Fibroblast of mammary gland (primary cell): ENCODE measurements at regions not wholly inside any gene's neighbourhood (a gene's known extent, or its start where the extent isn't known, plus 50 kb on each side); places are given as distances from the start of the nearest gene placed in this dataset.
A peak's percentile ranks its signal among the peaks of the same experiment; 100 is the strongest.

Experiments
- DNase-seq: peaks from one replicate; pipeline ENCODE4 v3.0.0-alpha.2; 2010; ENCODE audit warnings: low read depth
- H3K4me3 ChIP-seq: 2 replicates; pipeline ENCODE4 v1.5.1; 2011; ENCODE audit warnings: low read depth, mild to moderate bottlenecking, low read length, moderate library complexity; ENCODE audit not compliant: control insufficient read depth
- TF ChIP-seq, protein P1 (sequence below): conservative IDR thresholded peaks from 2 replicates; pipeline ENCODE4 v1.5.1; 2011; ENCODE audit warnings: low read depth, low read length, inconsistent platforms; ENCODE audit not compliant: control insufficient read depth, insufficient read depth

DNA sequence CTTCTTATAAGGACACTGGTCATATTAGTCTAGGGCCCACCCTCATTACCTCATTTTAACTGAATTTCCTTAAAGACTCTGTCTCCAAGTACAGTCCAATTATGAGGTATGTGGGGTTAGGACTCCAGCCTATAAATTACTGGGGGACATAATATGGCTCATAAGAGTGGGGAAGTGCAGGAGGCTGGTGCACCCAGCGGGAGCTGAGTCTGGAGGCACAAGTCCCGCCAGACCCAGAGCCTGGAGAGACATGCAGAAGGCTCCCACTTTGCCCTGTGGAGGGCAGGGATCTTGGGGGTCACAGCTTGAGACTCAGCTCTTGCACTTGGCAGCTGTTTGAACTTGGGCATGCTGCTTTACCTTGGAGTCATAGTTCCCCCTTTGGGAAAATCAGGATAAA is 250.4 kb downstream of the RHOU start:
- TF ChIP-seq, protein P1, sequence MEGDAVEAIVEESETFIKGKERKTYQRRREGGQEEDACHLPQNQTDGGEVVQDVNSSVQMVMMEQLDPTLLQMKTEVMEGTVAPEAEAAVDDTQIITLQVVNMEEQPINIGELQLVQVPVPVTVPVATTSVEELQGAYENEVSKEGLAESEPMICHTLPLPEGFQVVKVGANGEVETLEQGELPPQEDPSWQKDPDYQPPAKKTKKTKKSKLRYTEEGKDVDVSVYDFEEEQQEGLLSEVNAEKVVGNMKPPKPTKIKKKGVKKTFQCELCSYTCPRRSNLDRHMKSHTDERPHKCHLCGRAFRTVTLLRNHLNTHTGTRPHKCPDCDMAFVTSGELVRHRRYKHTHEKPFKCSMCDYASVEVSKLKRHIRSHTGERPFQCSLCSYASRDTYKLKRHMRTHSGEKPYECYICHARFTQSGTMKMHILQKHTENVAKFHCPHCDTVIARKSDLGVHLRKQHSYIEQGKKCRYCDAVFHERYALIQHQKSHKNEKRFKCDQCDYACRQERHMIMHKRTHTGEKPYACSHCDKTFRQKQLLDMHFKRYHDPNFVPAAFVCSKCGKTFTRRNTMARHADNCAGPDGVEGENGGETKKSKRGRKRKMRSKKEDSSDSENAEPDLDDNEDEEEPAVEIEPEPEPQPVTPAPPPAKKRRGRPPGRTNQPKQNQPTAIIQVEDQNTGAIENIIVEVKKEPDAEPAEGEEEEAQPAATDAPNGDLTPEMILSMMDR: no peak
- DNase-seq: no peak
- H3K4me3 ChIP-seq: no peak overlapping the region

DNA sequence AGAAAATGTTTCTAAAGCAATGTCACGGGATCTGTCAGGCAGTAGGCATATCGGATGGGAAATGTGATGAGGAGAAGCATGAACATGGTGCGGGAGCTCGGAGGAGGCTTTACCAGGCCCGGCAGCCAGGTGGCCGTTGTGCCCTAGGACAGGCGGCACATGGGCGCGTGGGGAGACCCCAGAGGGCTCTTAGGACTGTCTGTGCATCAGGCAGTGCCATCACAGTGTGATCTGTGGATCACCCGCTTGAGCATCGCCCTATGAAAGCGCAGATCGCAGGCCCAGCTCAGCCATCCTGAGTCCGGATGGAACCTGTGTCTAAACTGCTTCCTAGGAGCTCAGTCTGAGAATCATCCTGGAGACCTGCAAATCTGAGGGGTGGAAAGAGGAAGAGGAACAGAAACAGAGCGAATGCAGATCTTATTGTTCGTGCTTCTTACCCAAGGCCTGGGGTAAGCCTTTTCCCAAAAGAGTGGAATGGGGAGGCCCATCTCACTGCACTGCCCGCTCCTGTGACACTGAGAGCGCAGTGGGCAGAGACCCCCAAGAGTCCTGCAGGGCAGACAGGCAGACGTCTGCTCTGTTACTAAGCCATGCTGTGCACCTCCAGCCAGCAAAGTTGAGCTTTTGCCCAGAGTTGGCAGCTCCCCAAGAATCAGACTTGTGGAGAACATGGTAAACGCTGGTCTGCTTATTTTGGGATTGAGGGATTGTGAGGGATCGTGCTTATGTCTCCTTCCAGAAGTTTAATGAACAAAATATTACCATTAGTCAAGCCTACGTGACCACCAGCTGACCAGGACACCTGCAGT is 251.0 kb downstream of the RHOU start:
- TF ChIP-seq, protein P1: no peak
- no peak overlapping the region for H3K4me3 ChIP-seq
- DNase-seq: peak; percentile 10

DNA sequence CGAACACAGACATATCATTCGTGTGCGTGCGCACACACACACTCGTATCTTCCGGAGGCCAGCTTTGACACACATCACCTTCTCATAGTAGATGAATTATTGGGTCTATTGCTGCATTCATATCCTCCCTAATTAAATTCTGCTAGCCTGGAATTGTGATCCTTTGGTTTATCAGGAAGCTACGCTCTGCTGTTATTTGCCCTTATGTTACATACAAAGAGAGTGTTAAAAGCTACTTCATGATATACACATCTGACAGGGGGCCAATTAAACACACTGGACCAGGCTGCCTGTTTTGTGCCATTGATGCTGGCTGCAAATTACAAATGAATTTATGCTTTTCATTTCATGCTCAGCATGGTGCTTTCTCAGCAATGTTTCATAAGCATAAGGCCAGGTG is 252.0 kb downstream of the RHOU start:
- H3K4me3 ChIP-seq: no peak overlapping the region
- TF ChIP-seq, protein P1: no peak
- DNase-seq: no peak

DNA sequence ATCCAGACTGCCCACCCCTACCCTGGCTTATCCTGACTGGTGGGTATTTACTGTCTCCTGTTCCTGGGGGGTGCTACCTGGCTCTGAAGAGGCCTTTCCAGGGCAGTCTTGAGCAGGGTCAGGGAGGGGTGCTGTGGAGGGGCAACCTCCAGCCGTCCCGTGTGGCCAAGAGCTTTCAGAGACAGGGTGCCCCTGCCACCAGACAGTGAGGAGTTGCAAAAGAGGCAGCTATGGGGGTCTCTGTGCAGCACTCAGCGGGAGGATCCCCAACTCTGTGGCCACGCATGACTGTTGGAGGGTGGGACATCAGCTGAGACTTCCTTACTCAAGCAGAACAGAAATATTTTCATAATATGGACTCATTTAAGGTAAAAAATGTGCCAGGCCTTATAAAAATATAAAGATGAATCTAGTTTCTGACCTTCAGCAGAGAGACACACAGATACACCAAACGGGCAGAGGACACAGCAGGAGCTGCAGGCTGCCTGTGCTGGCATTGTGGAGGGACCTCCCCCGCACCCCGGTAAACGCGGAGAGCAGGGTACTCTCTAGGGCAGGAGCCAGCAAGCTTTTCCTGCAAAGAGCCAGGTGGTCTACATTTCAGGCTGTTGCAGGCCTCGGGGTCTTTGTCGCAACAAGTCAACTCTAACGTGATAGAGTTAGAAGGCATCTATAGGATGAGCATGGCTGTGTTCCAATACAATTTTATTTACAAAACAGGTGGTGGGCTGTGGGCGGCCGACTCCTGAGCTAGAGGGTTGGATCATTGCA is 252.6 kb downstream of the RHOU start:
- no peak overlapping the region for H3K4me3 ChIP-seq

DNA sequence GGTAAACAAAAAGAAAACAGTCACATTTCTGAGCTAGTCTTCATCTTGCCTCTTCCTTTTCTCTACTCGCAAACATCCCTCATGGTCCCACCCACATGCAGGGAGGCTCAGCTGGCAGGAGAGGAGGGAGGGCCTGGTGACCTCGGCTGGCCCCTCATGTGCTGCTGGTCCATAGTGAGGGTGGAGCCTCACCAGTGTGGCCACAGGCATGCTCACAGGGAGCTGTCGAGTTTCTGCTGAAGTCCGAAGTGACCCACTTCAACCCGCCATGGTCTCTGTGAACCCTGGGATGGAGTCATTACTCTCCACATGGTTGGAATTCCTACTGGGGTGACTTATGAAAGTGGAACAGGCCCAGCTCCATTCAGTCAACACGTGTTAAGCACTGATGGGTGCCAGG is 253.4 kb downstream of the RHOU start:
- no peak overlapping the region for H3K4me3 ChIP-seq
- DNase-seq: peak; percentile 19
- TF ChIP-seq, protein P1: no peak

More for the DNA sequence above, 252.6 kb downstream of the RHOU start:
- DNase-seq: no peak
- TF ChIP-seq, protein P1: no peak

DNA sequence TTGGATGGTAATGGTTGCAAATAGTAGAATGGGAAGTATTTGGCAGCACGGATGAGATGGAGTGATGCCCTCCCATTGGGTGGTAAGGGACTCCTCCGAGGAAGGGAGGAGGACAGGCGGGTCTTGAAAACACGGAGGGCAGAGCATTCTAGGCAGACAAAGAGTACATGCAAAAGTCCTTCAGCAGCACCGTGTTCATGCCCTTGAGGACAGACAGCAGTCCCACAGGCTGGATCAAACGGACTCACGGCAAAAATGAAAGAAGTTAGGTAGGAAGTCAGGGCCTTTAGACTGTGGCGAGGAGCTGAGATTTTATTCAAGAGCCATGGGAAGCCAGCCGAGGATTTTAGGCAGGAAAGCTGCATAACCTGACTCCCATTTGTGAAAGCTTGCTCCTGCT is 253.9 kb downstream of the RHOU start:
- TF ChIP-seq, protein P1: no peak

DNA sequence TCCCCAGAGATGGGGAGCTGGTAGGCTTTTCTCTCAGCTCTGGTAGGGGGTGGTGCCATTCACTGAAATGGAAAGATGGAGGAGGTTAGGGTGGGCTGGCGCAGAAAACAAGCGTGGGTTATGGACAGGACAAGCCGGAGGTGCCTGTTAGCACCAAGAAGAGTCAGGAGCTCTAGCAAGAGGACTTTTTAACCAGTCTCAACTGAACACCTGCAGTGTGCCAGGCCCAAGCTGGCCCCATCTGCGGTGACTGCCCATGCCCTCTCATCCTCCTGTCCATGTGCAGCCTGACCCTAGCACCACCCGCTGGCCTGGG is 254.4 kb downstream of the RHOU start:
- no peak overlapping the region for H3K4me3 ChIP-seq
- DNase-seq: no peak
- TF ChIP-seq, protein P1: no peak

More for the DNA sequence above, 253.9 kb downstream of the RHOU start:
- no peak for DNase-seq
- H3K4me3 ChIP-seq: no peak overlapping the region
